Endothelial cell of umbilical vein (primary cell): ENCODE measurements at regions not wholly inside any gene's neighbourhood (a gene's known extent, or its start where the extent isn't known, plus 50 kb on each side); places are given as distances from the start of the nearest gene placed in this dataset.

Experiments
- BruUV-seq: library from RNA; stranded (reverse); fragments of 400-500 nt; replicated peaks from 2 replicates; lab custom pipeline; 2021; lab: Mats Ljungman, UMichigan
- CTCF ChIA-PET: fragments of 300-600, 350-600 bp; sonication (Branson Sonifier 250); formaldehyde crosslinking; loops from one replicate; lab custom pipeline; 2021; ENCODE audit warnings: antibody characterized with exemption, inconsistent platforms; lab: Charles Lee
- POLR2A ChIA-PET: fragments of 300-600, 350-600 bp; sonication (Branson Sonifier 250); formaldehyde crosslinking; loops from one replicate; lab custom pipeline; 2021; ENCODE audit warnings: antibody characterized with exemption, inconsistent platforms; lab: Charles Lee
- DNase-seq: peaks from one replicate; pipeline ENCODE4 v3.0.0-alpha.2; 2011; ENCODE audit warnings: low read depth, low spot score
- FAIRE-seq: peaks from 2 replicates; lab custom pipeline; 2011; peaks lifted over from hg19 to GRCh38; lab: Jason Lieb, UNC
- H2AFZ ChIP-seq: 2 replicates; pipeline ENCODE4 v1.6.0; 2012; ENCODE audit warnings: low read depth, low read length, control low read depth, inconsistent platforms
- H3K27ac ChIP-seq: 2 replicates; pipeline ENCODE4 v1.5.1; 2011; ENCODE audit warnings: low read depth, mild to moderate bottlenecking, control low read depth, low read length, moderate library complexity; ENCODE audit not compliant: insufficient read depth
- H3K27me3 ChIP-seq, 2 experiments: 2 replicates each; pipeline versions ENCODE4 v1.6.0 to v1.6.1; 2011; ENCODE audit warnings: low read length in 2 of 2, mixed read lengths in 1 of 2; ENCODE audit not compliant: control insufficient read depth in 2 of 2, insufficient read depth in 2 of 2
- H3K36me3 ChIP-seq, 2 experiments: 2 replicates in 1 of 2; 3 replicates in 1 of 2; pipeline ENCODE4 v1.5.1; 2011; ENCODE audit warnings: low read length in 2 of 2, mild to moderate bottlenecking in 1 of 2, moderate library complexity in 1 of 2; ENCODE audit not compliant: control insufficient read depth in 2 of 2, insufficient read depth in 2 of 2; ENCODE audit errors: extremely low read depth in 1 of 2
- H3K4me1 ChIP-seq: 3 replicates; pipeline ENCODE4 v1.5.1; 2011; ENCODE audit warnings: mild to moderate bottlenecking, low read length; ENCODE audit not compliant: control insufficient read depth, insufficient read depth; ENCODE audit errors: extremely low read depth
- H3K4me2 ChIP-seq: 2 replicates; pipeline ENCODE4 v1.6.1; 2011; ENCODE audit warnings: low read length, control low read depth, mixed read lengths; ENCODE audit not compliant: insufficient read depth
- H3K4me3 ChIP-seq, 3 experiments: fragments of 200-600 bp in 1 of 3; sonication (generic), shearing (Covaris generic) in 1 of 3; replicated peaks in 1 of 3; 2 replicates each; pipeline ENCODE4 v1.5.1; 2011 to 2016; ENCODE audit warnings: control low read depth in 3 of 3, low read length in 3 of 3, mild to moderate bottlenecking in 2 of 3, inconsistent platforms in 1 of 3, low read depth in 1 of 3, moderate library complexity in 1 of 3; ENCODE audit not compliant: insufficient read depth in 1 of 3
- H3K79me2 ChIP-seq: 2 replicates; pipeline ENCODE4 v1.6.0; 2012; ENCODE audit warnings: low read length, inconsistent platforms; ENCODE audit not compliant: control insufficient read depth, insufficient read depth
- H3K9ac ChIP-seq: replicated peaks from 2 replicates; pipeline ENCODE3; 2011; ENCODE audit warnings: low read length, control low read depth; ENCODE audit not compliant: insufficient read depth; ENCODE audit errors: extremely low read depth
- H3K9me1 ChIP-seq: replicated peaks from 3 replicates; pipeline ENCODE4 v1.6.0; 2011; ENCODE audit warnings: mild to moderate bottlenecking, low read length; ENCODE audit not compliant: control insufficient read depth, insufficient read depth; ENCODE audit errors: extremely low read depth
- H3K9me3 ChIP-seq: replicated peaks from 2 replicates; pipeline ENCODE4 v1.5.1; 2012; ENCODE audit warnings: low read length, inconsistent platforms; ENCODE audit not compliant: control insufficient read depth, insufficient read depth
- H4K20me1 ChIP-seq: replicated peaks from 2 replicates; pipeline ENCODE3; 2011; ENCODE audit warnings: mild to moderate bottlenecking, low read length; ENCODE audit not compliant: control insufficient read depth, insufficient read depth; ENCODE audit errors: extremely low read depth
- CTCF ChIP-seq, 2 donors: IDR thresholded peaks; 1 replicate in 1 of 2; 2 replicates in 1 of 2; pipeline ENCODE4 v1.5.1; 2011; ENCODE audit warnings: low read length in 2 of 2, mild to moderate bottlenecking in 2 of 2, moderate library complexity in 2 of 2, control low read depth in 1 of 2, inconsistent platforms in 1 of 2, low read depth in 1 of 2; ENCODE audit not compliant: insufficient read depth in 1 of 2; ENCODE audit errors: extremely low read depth in 1 of 2
- EZH2 ChIP-seq: IDR thresholded peaks from 2 replicates; pipeline ENCODE4 v1.6.1; 2012; ENCODE audit warnings: borderline replicate concordance, low read depth, mild to moderate bottlenecking, moderate library complexity, low read length, inconsistent platforms; ENCODE audit not compliant: severe bottlenecking
- FOS ChIP-seq: IDR thresholded peaks from 2 replicates; pipeline ENCODE4 v1.6.1; 2011; ENCODE audit warnings: mild to moderate bottlenecking, low read length, moderate library complexity, borderline replicate concordance; ENCODE audit not compliant: insufficient read depth
- GATA2 ChIP-seq: IDR thresholded peaks from 2 replicates; pipeline ENCODE4 v1.7.0; 2011; ENCODE audit warnings: low read depth, mild to moderate bottlenecking, moderate library complexity, mixed read lengths, low read length; ENCODE audit not compliant: insufficient read length, insufficient read depth
- JUN ChIP-seq: IDR thresholded peaks from 2 replicates; pipeline ENCODE4 v1.6.1; 2011; ENCODE audit warnings: borderline replicate concordance, low read depth; ENCODE audit not compliant: insufficient read length, insufficient read depth
- MAX ChIP-seq: IDR thresholded peaks from 2 replicates; pipeline ENCODE4 v1.6.1; 2011; ENCODE audit not compliant: insufficient read depth, insufficient read length
- MYC ChIP-seq: IDR thresholded peaks from one replicate; pipeline ENCODE4 v1.6.1; 2011; ENCODE audit warnings: mild to moderate bottlenecking, low read depth, low read length
- POLR2A ChIP-seq: IDR thresholded peaks from 2 replicates; pipeline ENCODE4 v1.6.1; 2012; ENCODE audit warnings: low read depth, mild to moderate bottlenecking, control low read depth, low read length
- POLR2AphosphoS5 ChIP-seq: IDR thresholded peaks from 2 replicates; pipeline ENCODE4 v1.6.1; 2012; ENCODE audit warnings: low read depth, mild to moderate bottlenecking, control low read depth, low read length, moderate library complexity; ENCODE audit not compliant: insufficient read depth
- dilution Hi-C: fragments of 300-500 bp; cut with MboI; formaldehyde crosslinking; loops from one replicate; pipeline ENCODE4 v1.15.0; 2019; ENCODE audit warnings: low sequenced_read_pairs; ENCODE audit not compliant: extremely low pct_ligation_motif_present
- intact Hi-C: fragments of 100-400 bp; cut with micrococcal nuclease; formaldehyde crosslinking; loops from one replicate; pipeline ENCODE4 v1.10.0; 2022

- no peaks in the 10 kb centered on the region for H3K36me3 ChIP-seq
- no peaks in the 10 kb centered on the region for H3K9me3 ChIP-seq
- no peaks in the 10 kb centered on the region for H4K20me1 ChIP-seq
- H3K27ac ChIP-seq, result no peak overlapping the region
- H3K9ac ChIP-seq, result no peak overlapping the region
- no peak for TF ChIP-seq MYC
- no peak for TF ChIP-seq FOS
- TF ChIP-seq POLR2AphosphoS5, result no peak
- TF ChIP-seq POLR2A, result no peak
- no peak for TF ChIP-seq JUN
- TF ChIP-seq CTCF (IDR thresholded peaks at IDR 0.05; ENCODE audit: extremely low read depth in 1 of 2, insufficient read depth in 1 of 2, low read depth in 1 of 2, low read length in 2 of 2), result no peak
- TF ChIP-seq MAX, result no peak
- no peak for TF ChIP-seq GATA2
- TF ChIP-seq EZH2, result no peak
- ChIA-PET POLR2A (no interaction called here), CTCF (interaction anchor here (0.7 to 6.5 kb wide), 10 partner anchors 10 to 353 kb away, joined by 3 to 132 read pairs (median 5); partner anchors contain the start of gene NLRP1)
- BruUV-seq, result no TSS peak
- no peaks in the 10 kb centered on the region for H3K4me1 ChIP-seq
- no peak overlapping the region for H3K4me3 ChIP-seq
- intact Hi-C loops, result no loop called here
- peaks cover 0 to 5% of the 10 kb centered on the region in 2 experiments for H3K27me3 ChIP-seq
- no peaks in the 10 kb centered on the region for H3K9me1 ChIP-seq
- H3K4me2 ChIP-seq, result no peak overlapping the region
- H2AFZ ChIP-seq, result no peak overlapping the region
- FAIRE-seq (no peak), DNase-seq (no peak)
- dilution Hi-C loops, result no loop called here
- H3K79me2 ChIP-seq, result no peaks in the 10 kb centered on the region
These were observed 124.0 kb upstream of the NLRP1 start for GRCh38 chr17:5708344-5708743.
